Upper lobe of left lung (tissue), 6 donors: ENCODE measurements at regions not wholly inside any gene's neighbourhood (a gene's known extent, or its start where the extent isn't known, plus 50 kb on each side); places are given as distances from the start of the nearest gene placed in this dataset.

Experiments used
- ATAC-seq, 2 donors: fragments of 200-7000 bp; cut with Tn5 transposase; one replicate each; pipeline ENCODE4 v1.9.1; 2022; ENCODE audit warnings: mild to moderate bottlenecking in 2 of 2, moderate library complexity in 2 of 2; ENCODE audit not compliant: low FRiP score in 2 of 2
- DNase-seq, 2 donors: peaks; one replicate each; pipeline ENCODE4 v3.0.0-alpha.2; 2019 to 2020
- H3K27ac ChIP-seq, 4 donors: fragments of 200-600 bp; sonication (generic); one replicate each; pipeline ENCODE4 v1.5.1; 2016 to 2019
- H3K27me3 ChIP-seq, 4 donors: fragments of 200-600 bp; sonication (generic); one replicate each; pipeline ENCODE4 v1.5.1; 2017 to 2019
- H3K36me3 ChIP-seq, 4 donors: fragments of 200-600 bp; sonication (generic); one replicate each; pipeline ENCODE4 v1.5.1; 2016 to 2019
- H3K4me1 ChIP-seq, 4 donors: fragments of 200-600 bp; sonication (generic); one replicate each; pipeline ENCODE4 v1.5.1; 2018 to 2019
- H3K4me3 ChIP-seq, 4 donors: fragments of 200-600 bp; sonication (generic); one replicate each; pipeline ENCODE4 v1.5.1; 2017 to 2019; ENCODE audit warnings: mild to moderate bottlenecking in 2 of 4, moderate library complexity in 1 of 4
- H3K9me3 ChIP-seq, 4 donors: fragments of 200-600 bp; sonication (generic); one replicate each; pipeline ENCODE4 v1.5.1; 2018 to 2019
- CTCF ChIP-seq, 6 experiments: fragments of 450-650 bp in 4 of 6; fragments of 200-600 bp in 2 of 6; sonication (generic) in 2 of 6; IDR thresholded peaks; one replicate each; pipeline ENCODE4 v1.5.1; 2016 to 2019; ENCODE audit warnings: antibody characterized with exemption in 6 of 6
- EP300 ChIP-seq, 4 donors: sonication (generic); formaldehyde crosslinking; IDR thresholded peaks; one replicate each; pipeline ENCODE4 v1.5.1; 2017; ENCODE audit warnings: antibody characterized with exemption in 4 of 4, control low read depth in 2 of 4
- POLR2A ChIP-seq, 4 donors: fragments of 450-650 bp; IDR thresholded peaks; one replicate each; pipeline ENCODE4 v1.5.1; 2016 to 2017; ENCODE audit warnings: antibody characterized with exemption in 4 of 4, mild to moderate bottlenecking in 2 of 4
- POLR2AphosphoS5 ChIP-seq, 2 donors: sonication (generic); formaldehyde crosslinking; IDR thresholded peaks; one replicate each; pipeline ENCODE4 v1.5.1; 2017; ENCODE audit warnings: antibody characterized with exemption in 2 of 2
- WGBS, 2 donors: methylation state at CpG; one replicate each; pipeline ENCODE4 v1.1.5; 2017 to 2018; 5-methylcytosine and 5-hydroxymethylcytosine counted together
- donor health status: DM: no; HTN: no; CAD: no; lungs with moderate emphysema.
- donor health status: DM: no; HTN: yes; CAD: no; lungs with severe emphysema.

GRCh38 chr20:58078741-58079522 lies 149.5 kb downstream of the ANKRD60 start:
- Histone ChIP-seq H3K36me3 (no peaks in the 10 kb centered on the region), H3K4me3 (no peak overlapping the region), H3K4me1 (peaks cover 3 to 7% (median 4%) of the 10 kb centered on the region in 4 donors), H3K9me3 (no peaks in the 10 kb centered on the region), H3K27me3 (no peaks in the 10 kb centered on the region), H3K27ac (peak overlapping the region in 1 of 4 donors; percentile 10)
- ATAC-seq: no peak
- no peak for TF ChIP-seq POLR2AphosphoS5 (IDR thresholded peaks at IDR 0.05)
- TF ChIP-seq POLR2A (IDR thresholded peaks at IDR 0.05): no peak
- no peak for TF ChIP-seq EP300 (IDR thresholded peaks at IDR 0.05)
- TF ChIP-seq CTCF (IDR thresholded peaks at IDR 0.05): no peak
- 62 to 65% methylated on average over 5 to 7 of the region's 7 CpGs for WGBS, 2 donors
- peak in 1 of 2 donors; percentile 7 for DNase-seq

- no peak for ATAC-seq
- Histone ChIP-seq H3K4me3 (no peak overlapping the region), H3K36me3 (no peaks in the 10 kb centered on the region), H3K27ac (no peak overlapping the region), H3K4me1 (peaks cover 3 to 7% (median 4%) of the 10 kb centered on the region in 4 donors), H3K9me3 (no peaks in the 10 kb centered on the region), H3K27me3 (no peaks in the 10 kb centered on the region)
- TF ChIP-seq EP300 (IDR thresholded peaks at IDR 0.05) (no peak), POLR2A (IDR thresholded peaks at IDR 0.05) (no peak), CTCF (IDR thresholded peaks at IDR 0.05) (no peak), POLR2AphosphoS5 (IDR thresholded peaks at IDR 0.05) (no peak)
- DNase-seq: no peak
- 88 to 90% methylated on average over 6 of the region's 6 CpGs for WGBS, 2 donors
These were observed 151.2 kb downstream of the ANKRD60 start for GRCh38 chr20:58077282-58077681.

GRCh38 chr20:58076405-58076804 lies 152.0 kb downstream of the ANKRD60 start:
- 63 to 73% methylated on average over 4 of the region's 4 CpGs for WGBS, 2 donors
- H3K36me3 ChIP-seq: no peaks in the 10 kb centered on the region
- ATAC-seq (peak; percentile 19 to 35), DNase-seq (peak in 1 of 2 donors; percentile 18)
- H3K27me3 ChIP-seq: no peaks in the 10 kb centered on the region
- no peak overlapping the region for H3K27ac ChIP-seq
- TF ChIP-seq POLR2AphosphoS5 (IDR thresholded peaks at IDR 0.05) (no peak), POLR2A (IDR thresholded peaks at IDR 0.05) (no peak), CTCF (IDR thresholded peaks at IDR 0.05) (no peak), EP300 (IDR thresholded peaks at IDR 0.05) (no peak)
- peaks cover 3 to 7% (median 4%) of the 10 kb centered on the region in 4 donors for H3K4me1 ChIP-seq
- no peak overlapping the region for H3K4me3 ChIP-seq
- H3K9me3 ChIP-seq: no peaks in the 10 kb centered on the region

GRCh38 chr20:58075586-58076345 lies 152.7 kb downstream of the ANKRD60 start:
- Histone ChIP-seq H3K27ac (no peak overlapping the region), H3K36me3 (no peaks in the 10 kb centered on the region), H3K27me3 (no peaks in the 10 kb centered on the region), H3K9me3 (no peaks in the 10 kb centered on the region), H3K4me3 (no peak overlapping the region), H3K4me1 (peaks cover 3 to 7% (median 4%) of the 10 kb centered on the region in 4 donors)
- ATAC-seq (no peak), DNase-seq (peak in 1 of 2 donors; percentile 9)
- 79 to 86% methylated on average over 14 of the region's 14 CpGs for WGBS, 2 donors
- TF ChIP-seq POLR2AphosphoS5 (IDR thresholded peaks at IDR 0.05) (no peak), EP300 (IDR thresholded peaks at IDR 0.05) (no peak), CTCF (IDR thresholded peaks at IDR 0.05) (no peak), POLR2A (IDR thresholded peaks at IDR 0.05) (no peak)
